AG04450 (cell line): ENCODE measurements at regions not wholly inside any gene's neighbourhood (a gene's known extent, or its start where the extent isn't known, plus 50 kb on each side); places are given as distances from the start of the nearest gene placed in this dataset.

Experiments used
- CTCF ChIA-PET: fragments of 300-600, 350-600 bp; formaldehyde crosslinking; extraction: SDS; loops from one replicate; lab custom pipeline; 2022; ENCODE audit warnings: antibody characterized with exemption, inconsistent platforms; lab: Charles Lee
- POLR2A ChIA-PET: fragments of 350-600 bp; formaldehyde crosslinking; extraction: SDS; loops from one replicate; lab custom pipeline; 2021; ENCODE audit warnings: antibody characterized with exemption, inconsistent platforms; lab: Yijun Ruan, JAX
- DNase-seq: peaks from one replicate; pipeline ENCODE4 v3.0.0-alpha.2; 2011; ENCODE audit warnings: low read depth, low spot score
- H3K27ac ChIP-seq: one replicate; pipeline ENCODE4 v1.5.1; 2012; ENCODE audit warnings: low read depth, low read length, control low read depth
- H3K27me3 ChIP-seq: one replicate; pipeline ENCODE4 v1.6.0; 2012; ENCODE audit warnings: low read length; ENCODE audit not compliant: control insufficient read depth, insufficient read depth
- H3K4me3 ChIP-seq: 2 replicates; pipeline ENCODE4 v1.5.1; 2011; ENCODE audit warnings: mild to moderate bottlenecking, low read depth, low read length, control low read depth
- H3K9me3 ChIP-seq: 2 replicates; pipeline ENCODE4 v1.5.1; 2012; ENCODE audit warnings: low read length; ENCODE audit not compliant: control insufficient read depth, insufficient read depth
- CTCF ChIP-seq: IDR thresholded peaks from 2 replicates; pipeline ENCODE4 v1.5.1; 2011; ENCODE audit warnings: low read depth, low read length, control low read depth, inconsistent platforms

- Histone ChIP-seq H3K27ac (no peak overlapping the region), H3K4me3 (no peak overlapping the region), H3K27me3 (no peaks in the 10 kb centered on the region), H3K9me3 (no peaks in the 10 kb centered on the region)
- TF ChIP-seq CTCF = no peak
- ChIA-PET POLR2A (no interaction called here), CTCF (no interaction called here)
- no peak for DNase-seq
Measured at GRCh38 chr6:96743496-96743895, 93.8 kb downstream of the GPR63 start.

GRCh38 chr6:96742702-96743101, 94.6 kb downstream of the GPR63 start:
- Histone ChIP-seq H3K27ac (no peak overlapping the region), H3K27me3 (no peaks in the 10 kb centered on the region), H3K9me3 (no peaks in the 10 kb centered on the region), H3K4me3 (no peak overlapping the region)
- no peak for DNase-seq
- POLR2A ChIA-PET = interaction anchor here (0.7 kb wide), 1 partner anchor 48 kb away, joined by 3 read pairs; no protein-coding TSS in a partner anchor
- TF ChIP-seq CTCF = no peak
- CTCF ChIA-PET = interaction anchor here (0.7 kb wide), 1 partner anchor 59 kb away, joined by 3 read pairs; no protein-coding TSS in a partner anchor

DNA sequence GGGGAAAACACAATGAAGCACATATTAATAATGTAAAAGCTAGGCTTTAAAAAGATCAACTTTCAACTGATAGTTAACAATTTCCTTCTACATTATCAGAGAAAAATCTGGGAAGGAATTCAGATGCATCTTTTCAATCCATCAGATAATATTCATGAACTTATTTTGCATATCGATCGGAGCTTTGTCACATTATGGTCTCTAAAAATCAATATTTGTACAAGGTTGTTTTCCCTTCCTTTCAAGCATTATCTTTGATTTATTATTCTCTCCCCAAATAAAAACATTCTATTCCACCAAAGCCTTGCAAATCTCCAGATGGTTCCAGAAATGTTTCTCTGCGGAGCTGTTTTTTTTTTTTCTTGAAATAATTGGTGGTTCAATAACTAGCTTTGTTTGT, 101.9 kb downstream of the GPR63 start:
- H3K9me3 ChIP-seq = no peaks in the 10 kb centered on the region
- no peak for TF ChIP-seq CTCF
- POLR2A ChIA-PET = no interaction called here
- no peak overlapping the region for H3K4me3 ChIP-seq
- CTCF ChIA-PET = interaction anchor here (1.3 kb wide), 1 partner anchor 164 kb away, joined by 6 read pairs; no protein-coding TSS in a partner anchor
- H3K27me3 ChIP-seq = no peaks in the 10 kb centered on the region
- DNase-seq = no peak
- no peak overlapping the region for H3K27ac ChIP-seq

- ChIA-PET POLR2A (no interaction called here), CTCF (no interaction called here)
- H3K27ac ChIP-seq = no peak overlapping the region
- no peak for DNase-seq
- H3K27me3 ChIP-seq = no peaks in the 10 kb centered on the region
- no peak overlapping the region for H3K4me3 ChIP-seq
- no peaks in the 10 kb centered on the region for H3K9me3 ChIP-seq
- TF ChIP-seq CTCF = no peak
Measured at GRCh38 chr6:96727144-96727543, 110.1 kb downstream of the GPR63 start.

GRCh38 chr6:96725296-96725695, 112.0 kb downstream of the GPR63 start:
- no peak overlapping the region for H3K4me3 ChIP-seq
- CTCF ChIA-PET = interaction anchor here (0.6 kb wide), 1 partner anchor 94 kb away, joined by 3 read pairs; no protein-coding TSS in a partner anchor
- H3K9me3 ChIP-seq = no peaks in the 10 kb centered on the region
- POLR2A ChIA-PET = no interaction called here
- no peak overlapping the region for H3K27ac ChIP-seq
- DNase-seq = no peak
- no peaks in the 10 kb centered on the region for H3K27me3 ChIP-seq
- no peak for TF ChIP-seq CTCF
